RPMI7951 (cell line): ENCODE measurements at regions not wholly inside any gene's neighbourhood (a gene's known extent, or its start where the extent isn't known, plus 50 kb on each side); places are given as distances from the start of the nearest gene placed in this dataset.

Source experiments
- DNase-seq: peaks from one replicate; pipeline ENCODE4 v3.0.0-alpha.2; 2012; ENCODE audit warnings: low read depth

DNA sequence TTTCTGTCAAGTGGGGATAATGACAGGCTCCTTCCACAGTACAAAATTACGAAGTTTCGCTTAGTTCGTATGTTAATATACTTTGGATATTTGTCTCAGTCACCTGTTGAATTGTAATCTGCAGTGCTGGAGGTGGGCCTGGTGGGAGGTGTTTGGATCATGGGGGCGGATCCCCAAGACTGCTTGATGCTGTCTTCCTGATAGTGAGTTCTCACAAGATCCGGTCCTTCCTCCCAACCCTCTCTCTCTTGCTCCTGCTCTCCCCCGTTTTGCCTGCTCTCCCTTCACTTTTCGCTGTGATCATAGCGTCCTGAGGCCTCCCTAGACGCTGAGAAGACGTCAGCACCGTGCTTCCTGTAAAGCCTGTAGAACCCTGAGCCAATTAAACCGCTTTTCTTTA, 97.1 kb upstream of the EPB41L3 start:
- DNase-seq: no peak

DNA sequence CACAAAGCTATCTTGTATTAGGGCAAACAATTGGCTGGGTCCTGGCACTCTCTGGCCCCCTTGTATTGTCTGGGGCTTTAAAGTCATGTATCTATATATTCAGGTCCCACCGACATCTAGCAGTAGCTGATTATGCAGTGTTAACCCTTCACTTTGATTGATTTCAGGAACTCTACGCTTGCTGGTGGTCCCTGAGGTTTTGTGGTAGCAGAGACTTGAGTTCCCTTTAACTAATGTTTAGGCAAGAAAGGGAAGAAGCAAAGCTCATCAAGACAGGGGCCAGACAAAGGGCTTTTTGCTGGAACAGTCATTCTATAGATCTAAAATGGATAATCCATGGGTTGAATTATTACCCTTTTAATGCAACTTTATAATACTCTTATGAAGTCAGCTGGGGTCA, 95.3 kb upstream of the EPB41L3 start:
- no peak for DNase-seq

DNA sequence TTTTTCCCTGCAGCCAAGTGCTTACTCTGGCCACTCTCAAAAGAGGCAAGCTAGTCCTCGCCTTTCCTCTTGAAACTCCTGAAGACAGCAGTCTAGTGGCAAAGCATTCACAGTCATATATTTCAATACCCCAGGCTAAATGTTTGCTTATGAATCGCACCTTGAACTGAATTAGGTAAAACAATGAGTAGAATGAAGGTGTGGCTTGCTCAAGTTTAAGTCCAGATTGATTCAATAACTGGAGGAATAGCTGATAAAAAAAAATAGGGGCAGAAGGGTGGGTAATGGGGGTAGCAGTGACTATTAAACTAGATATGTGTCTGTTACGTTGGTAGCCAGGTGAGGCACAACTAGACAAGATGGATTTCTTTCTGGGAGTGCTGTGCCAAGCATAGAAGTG, 88.2 kb upstream of the EPB41L3 start:
- no peak for DNase-seq

DNA sequence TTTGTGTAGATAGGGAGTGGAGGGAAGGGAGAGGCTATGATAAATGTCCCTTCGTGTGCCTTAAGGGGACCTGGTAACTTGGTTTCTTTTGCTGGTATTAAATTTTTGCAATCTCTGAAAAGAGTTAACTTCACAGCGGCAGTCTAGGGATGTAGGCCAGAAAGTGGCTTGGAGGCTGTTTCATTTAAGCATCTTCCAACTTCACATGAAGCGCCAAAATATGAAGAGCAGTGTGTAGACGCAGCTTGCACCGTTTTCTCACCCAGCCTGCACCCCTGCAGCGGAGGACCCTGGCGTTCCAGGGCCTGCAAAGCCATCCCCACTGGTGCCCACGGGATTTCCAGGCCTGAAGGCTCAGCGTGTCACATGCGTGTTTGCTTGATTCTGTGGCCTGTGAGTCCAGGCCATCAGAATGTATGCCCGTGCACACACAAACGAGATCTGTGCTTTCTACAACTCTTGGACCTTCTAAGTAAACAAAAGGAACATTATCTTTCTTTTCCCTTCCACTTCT, 87.2 kb upstream of the EPB41L3 start:
- DNase-seq: no peak

DNA sequence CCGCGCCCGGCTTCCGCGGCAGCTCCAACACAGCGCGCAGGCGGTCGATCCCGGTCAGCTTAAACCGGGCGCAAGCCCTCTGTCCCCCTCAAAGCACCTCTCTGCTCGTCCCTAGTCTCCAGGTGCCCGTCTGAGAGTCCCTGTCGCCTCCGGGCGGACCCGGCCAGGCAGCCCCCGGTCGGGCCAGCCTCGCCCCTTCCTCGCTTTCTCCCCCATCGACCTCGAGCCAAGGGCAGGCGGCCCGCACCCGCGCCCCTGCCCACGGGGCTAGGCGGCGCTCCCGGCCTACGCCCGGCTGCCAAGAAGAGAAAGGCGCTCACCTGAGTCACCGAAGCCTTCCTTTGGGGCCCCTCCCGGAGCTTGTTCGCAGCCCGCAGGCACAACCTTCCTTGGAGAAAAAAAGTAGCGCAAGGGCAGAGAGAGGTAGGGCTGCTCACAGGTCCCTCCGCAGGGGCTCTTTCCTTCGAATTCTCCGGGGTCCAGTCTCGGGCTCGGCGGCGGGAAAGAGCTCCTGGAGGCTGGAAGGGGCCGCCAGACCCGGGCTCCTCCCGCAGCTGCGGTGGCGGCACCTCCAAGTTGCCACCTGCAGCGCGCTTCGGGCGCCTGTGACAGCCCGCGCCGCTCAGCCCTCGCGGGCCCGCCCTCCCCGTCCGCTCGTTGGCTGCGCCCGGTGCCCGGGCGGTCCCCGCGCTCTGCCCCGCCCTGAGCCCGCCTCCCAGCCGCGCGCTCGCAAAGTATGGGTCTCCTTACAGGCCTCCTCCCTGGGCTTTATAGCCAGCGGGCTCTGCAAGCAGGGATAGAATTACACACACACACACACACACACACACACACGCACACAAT, 86.5 kb upstream of the EPB41L3 start:
- DNase-seq: peak; percentile 39

DNA sequence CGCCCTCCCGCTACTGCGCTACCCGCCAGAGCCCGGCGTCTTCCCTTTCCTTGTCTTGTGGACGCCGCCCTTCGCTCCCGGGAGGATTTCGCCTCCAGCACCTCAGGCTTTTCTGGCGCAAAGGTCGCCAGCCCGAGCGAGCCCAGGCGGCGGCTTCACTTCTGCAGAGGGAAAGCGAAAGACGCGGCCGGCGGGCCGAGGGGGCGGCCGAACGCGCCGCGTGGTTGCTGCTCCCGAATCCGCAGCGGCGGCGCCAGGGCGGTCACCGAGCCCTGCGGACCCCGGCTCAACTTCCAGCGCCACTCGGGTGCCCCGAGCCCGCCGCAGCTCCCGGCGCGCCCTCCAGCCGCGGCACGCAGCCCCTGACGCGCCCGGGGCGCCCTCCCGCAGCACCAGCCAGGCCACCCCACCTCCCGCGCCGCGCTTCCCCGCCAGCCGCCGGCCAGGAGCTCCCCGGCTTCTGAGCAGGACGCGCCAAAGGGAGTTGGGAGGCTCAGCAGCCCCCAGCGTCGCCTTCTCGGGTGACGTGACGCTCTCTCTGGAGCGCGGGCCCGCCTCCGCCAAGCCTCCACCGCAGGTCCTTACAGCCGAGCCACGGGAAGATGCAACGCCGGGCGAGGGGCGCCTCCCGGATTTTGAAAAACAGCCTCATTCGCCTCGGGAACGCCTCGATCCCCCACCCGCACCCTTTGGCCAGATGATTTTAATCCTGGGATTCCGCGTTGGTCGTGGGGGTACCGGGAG, 84.9 kb upstream of the EPB41L3 start:
- DNase-seq: peak; percentile 9

DNA sequence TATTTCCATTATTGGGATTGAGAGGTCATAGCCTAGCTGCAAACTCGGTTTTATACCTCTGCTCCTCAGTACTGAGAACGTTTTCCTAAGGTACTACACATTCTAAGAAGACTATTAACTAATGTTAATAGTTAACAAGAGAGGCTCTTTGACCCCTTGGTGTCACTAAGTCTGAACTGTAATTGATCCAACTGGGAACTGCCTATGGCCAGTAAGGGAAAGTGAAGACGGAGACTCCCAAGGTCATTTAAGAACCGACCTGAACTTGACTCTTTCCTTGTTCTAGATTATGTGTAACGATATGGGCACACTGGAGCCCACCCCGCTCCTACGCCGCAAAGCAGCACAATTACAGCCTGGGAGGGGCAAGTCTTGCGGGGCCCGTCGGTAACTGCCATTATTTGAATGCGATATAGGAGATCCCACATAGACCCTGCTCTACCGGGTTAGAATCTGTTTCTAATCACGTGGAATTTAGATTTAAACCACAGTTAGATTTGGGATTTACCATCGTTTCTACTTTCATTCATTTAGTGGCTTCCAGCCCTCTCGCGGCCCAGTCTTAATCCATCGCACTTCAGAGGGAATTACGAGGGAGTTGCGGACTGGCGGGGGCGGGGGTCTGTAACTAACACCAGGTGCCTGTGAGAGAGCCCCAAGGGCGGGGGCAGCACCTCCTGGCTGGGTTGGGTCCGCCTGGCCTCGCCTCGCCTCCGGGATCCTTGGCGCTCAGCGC, 84.1 kb upstream of the EPB41L3 start:
- no peak for DNase-seq

DNA sequence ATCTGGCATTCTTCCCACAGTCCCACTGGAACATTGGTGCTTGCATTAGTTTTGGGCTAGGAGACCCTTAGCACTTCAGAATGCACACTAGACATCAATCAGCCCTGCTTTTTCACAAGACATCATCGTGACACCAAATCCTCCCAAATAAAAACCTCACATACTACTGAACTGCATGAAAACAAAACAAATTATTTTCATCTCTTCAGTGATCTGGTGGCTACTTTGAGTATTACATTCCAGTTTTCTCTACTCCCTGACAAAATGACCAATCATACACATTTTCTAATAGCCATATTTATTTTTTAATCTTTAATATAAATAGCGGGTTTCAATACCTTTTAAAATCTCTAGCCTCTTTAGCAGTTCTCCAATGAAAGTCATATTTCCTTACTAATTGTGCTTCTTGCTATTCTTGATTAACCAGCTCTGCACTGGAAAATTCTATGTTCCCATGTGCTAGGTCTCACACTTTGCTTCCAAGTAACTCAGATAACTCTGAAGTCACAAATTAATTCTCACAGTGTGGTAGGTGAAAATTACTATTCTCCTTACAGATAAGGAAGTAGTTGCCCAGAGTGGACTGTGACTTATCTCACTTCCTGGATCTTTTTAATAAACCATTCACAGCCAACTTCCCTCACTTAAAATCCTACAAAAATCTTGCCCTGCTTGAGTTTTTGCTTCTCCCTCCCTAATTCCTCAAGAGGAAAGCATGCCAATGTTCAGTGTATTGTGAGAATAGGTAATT, 82.5 kb upstream of the EPB41L3 start:
- DNase-seq: no peak

DNA sequence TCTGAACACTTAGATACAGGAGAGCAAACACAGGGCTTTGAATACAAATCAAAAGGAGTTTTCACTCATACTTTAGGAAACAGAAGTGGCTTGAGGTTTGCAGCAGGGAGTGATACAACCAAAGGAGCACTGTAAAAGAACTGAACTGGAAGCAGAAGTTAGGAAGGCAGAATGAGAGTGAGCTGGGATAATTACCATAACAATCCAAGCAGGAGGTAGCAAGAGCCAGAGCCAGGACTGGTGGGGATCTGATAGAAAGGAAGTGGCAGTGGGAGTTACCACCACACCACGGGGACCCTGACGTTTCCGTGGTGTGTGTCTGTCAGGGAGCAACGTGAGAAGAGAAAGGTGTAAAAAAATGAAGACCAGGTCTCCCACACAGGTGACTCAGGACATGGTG, 81.3 kb upstream of the EPB41L3 start:
- no peak for DNase-seq

DNA sequence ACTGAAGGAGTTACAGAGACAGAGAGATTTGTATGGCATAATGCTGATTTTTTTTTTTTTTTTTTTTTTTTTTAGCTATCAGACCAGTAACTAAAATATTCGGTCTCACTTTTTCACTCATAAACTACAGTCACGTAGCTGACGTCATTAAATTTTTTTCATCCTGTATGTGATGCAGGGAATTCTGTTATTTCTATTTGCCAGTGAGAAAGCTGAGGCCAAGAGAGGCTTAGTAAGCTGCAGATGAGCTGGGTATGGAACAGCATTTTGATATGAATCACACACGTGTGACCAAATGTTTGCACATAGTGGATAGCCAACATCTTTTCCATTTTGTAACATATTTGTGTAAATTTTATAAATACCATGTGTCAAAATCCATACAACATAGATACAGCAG, 79.1 kb upstream of the EPB41L3 start:
- no peak for DNase-seq

DNA sequence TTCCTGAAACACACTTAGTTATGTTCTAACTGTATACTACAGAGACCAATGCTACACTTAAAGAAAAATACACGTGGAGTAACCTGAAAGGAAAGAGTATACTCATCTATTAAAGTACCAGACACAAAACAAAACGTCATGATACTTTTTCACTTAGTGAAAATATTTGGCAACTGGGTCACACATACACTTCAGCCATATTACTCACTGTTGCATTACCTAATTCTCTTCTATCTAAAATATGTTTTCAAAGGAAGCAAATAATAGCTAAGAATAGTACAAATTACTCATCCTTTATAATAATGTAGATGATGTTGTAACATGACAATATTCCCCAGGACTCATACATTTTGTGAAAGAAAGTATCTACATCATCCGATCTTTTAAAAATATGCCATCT, 76.5 kb upstream of the EPB41L3 start:
- DNase-seq: no peak

DNA sequence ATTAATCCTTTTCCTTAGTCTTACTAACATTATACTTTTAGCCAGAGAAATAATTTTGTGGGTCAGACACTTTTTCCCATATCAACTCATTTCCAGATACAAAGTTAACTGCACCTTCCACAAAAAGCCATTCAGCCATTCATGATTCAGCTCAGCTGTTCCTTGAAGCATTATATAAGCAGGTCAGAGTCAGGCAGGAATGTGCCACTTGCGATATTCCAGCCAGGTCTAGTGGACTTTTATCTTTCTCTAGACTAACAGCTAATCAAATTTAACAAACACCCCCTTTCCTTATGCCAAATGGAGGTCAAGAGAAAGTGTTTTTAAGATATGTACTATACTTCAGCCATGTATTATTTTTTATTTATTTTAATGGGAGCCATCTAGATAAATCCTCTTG, 75.6 kb upstream of the EPB41L3 start:
- DNase-seq: no peak

DNA sequence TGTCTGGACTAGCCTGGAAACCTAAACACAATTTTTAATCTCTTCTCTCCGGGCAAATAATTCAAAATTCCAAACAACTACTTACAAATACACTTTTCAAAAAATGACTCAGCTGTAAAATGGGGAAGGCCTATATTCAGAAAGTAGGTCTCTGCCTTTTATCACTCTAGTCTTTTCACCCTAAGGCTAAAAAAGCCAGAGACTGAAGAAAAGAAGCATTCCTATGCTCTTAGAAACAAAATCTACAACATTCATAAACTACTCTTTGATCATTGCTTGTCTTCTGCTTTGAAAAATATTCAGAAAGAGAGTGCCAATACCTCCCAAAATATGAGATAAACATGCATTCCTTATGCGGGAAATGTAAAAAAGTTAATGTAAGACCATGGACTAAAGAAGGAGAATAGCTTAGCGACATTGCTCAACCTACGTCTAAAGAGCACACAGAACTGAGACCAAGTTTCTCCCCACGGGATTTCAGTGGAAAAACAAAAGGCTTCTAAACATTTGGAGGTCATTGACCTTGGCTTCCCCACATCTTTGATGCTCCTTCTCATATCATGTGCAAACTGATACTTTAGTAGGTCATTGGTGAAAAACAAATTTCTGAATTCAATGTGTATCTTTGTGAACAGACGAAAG, 74.4 kb upstream of the EPB41L3 start:
- DNase-seq: no peak

DNA sequence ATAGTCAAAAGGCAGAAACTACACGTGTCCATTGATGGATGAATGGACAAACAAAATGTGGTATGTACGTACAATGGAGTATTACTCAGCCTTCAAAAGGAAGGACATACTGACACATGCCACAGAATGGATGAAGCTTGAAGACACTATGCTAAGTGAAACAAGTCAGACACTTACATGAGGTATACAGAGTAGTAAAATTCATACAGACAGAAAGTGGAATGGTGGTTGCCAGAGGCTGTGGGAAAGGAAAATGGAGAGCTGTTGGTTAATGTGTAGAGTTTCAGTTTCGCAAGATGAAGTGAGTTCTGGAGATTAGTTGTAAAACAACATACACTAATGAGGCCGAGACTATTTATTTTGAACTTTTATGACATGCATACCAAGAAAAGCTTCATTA, 67.4 kb upstream of the EPB41L3 start:
- no peak for DNase-seq

DNA sequence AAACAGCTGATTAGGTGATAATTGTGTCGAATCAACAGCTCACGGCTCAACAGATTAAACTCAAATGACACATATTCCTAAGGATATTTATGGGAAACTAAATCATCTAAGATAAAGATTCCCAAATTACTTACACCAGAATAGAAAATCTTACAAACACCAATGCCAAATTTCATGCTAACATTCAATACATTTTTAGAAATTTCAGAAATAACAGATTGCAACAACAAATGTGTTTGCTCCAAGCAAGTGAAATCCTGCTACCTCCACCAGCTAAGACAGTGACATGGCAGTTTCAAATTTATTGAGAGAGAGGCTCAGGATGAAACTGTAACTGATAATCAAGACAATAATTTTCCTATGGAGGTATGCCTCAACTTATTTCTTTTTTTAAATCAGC, 65.0 kb upstream of the EPB41L3 start:
- DNase-seq: no peak

DNA sequence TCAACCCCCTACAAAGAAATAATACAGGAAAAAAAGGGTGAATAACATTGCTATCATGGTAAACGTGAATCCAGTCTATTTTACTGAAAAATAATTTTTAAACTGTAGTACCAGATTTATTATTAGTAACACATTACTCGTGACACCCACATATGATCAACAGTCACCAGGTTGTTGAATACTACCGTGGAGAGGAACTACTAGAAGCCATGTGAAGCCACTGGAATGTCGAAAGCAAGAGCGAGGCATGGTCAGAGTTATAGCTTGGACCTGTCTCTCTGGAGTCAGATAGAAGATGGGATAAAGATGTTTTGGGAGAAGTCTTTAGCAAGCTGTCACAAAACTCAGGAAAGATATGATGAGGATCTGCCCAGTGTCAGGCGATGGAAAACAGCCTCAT, 63.2 kb upstream of the EPB41L3 start:
- DNase-seq: no peak

DNA sequence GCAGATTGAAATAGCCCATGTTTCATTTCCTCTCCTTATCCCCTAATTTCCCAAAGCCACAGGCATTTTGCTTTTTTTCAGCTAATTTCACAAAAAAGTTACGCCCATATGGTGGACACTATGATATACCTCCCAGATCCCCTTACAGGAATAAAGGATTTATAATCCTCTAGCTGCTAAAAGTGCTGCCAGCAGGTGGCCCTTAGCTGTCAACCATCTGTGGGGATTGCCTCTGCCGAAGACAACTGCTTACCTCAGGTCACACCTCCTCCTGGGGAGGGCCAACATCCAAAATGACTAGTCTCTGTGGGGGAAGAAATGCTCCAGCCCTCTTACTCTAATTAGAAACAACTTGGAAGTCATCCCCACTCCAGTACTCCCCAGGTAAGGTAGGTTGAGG, 61.0 kb upstream of the EPB41L3 start:
- DNase-seq: no peak

DNA sequence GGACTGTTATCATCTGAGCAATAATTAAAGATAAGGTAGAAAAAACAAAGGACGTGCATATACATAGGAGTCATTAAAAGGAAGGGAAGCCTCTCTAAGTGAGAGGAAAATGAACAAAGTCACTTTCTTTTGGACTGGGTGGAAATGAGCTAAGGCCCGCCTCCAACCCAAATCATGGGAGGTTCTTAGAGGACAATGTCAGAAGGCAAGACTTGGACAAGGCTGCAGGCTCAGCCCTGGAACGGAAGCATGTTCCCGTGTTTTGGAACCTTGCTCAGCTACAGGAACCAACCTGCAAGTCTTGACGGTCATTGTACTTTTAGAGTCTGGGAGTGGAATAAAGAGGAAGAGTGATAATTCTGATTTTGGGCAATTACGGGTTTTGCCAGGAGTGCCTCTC, 59.4 kb upstream of the EPB41L3 start:
- DNase-seq: no peak

DNA sequence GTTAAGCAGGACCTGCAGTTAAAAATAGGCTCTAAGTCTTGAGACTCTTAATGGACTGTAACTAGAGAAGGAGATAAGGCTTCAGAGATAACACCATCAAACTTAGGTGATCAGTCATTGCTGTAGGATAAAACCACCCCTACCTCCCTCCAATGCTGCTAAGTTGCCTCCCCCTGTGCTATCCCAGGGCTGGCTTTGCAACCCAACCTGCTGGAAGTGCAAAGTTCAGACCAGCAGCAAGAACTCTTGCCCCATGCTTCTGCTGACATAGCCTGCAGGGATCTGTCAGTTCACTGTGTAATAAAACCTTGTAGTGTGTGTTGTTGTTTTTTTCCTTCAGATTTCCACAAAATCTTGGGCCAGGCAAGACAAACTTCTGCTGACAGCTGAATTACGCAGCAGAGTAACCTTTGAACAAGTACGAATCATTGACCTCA, 57.4 kb upstream of the EPB41L3 start:
- no peak for DNase-seq

DNA sequence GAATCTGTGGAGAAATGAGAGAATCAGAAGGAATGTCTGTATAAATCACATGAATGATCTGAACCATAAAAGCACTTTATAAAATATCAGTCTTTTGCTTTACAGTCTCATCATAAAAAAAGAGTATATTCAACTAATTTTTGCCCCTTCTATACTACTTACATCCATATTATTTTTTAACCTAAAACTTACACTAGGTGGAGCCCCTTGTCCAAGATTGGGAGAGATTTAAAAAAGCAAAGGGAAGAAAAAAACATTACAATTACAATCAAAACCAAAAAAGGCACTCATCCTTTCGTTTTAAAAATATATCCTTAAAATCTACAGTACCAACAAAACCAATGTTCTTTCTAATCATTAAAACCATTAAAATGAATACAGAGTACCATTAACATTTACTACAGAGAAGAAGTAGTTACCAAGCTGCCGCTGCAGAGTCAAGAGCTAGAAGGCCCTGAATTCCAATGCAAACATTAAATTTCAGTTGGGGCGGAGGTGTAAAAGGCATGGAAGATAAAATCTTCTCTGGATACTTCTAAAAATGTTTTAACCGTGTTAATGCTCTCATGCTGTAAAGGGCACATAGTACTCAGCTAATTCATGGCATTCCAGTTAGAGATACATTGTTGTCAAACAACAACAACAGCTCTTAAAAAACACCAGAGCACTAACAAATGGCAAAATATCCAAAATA, 56.7 kb upstream of the EPB41L3 start:
- DNase-seq: no peak

DNA sequence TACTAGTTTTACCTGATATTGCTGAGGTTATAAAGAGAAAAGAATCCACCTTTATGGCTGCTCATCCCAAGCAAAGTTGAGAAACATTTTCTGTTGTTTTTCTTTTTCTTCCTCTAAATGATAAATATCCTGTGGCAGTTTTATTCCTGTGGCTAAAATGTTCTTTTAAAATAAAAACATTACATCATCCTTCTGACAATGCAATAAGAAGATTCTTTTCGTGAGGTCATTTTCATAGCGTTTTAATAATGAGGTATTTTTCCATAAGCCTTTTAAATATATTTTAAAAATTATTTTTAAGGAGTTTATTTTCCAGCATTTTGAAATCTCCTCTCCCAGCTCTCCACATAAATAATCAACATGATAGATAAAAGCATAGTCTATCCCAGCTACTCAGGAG, 52.8 kb upstream of the EPB41L3 start:
- no peak for DNase-seq
